Natural killer cell treated with Interleukin-12 subunit alpha and Interleukin-12 subunit beta and Interleukin-15 and Interleukin-18, amount 100 ng/mL, for 72 hours (primary cell): ENCODE measurements at regions not wholly inside any gene's neighbourhood (a gene's known extent, or its start where the extent isn't known, plus 50 kb on each side); places are given as distances from the start of the nearest gene placed in this dataset.

Source experiments
- ATAC-seq, 2 donors: fragments of 150-1000 bp; cut with Tn5 transposase in 1 of 2; sonication (Bioruptor Pico), chemical (Tn5 transposase) in 1 of 2; 2 replicates each; pipeline ENCODE4 v1.10.0; 2021
- DNase-seq: peaks from one replicate; pipeline ENCODE4 v3.0.0; 2022; ENCODE audit warnings: low spot score
- H3K27ac Mint-ChIP-seq, 2 donors: 1 replicate in 1 of 2; 2 replicates in 1 of 2; pipeline ENCODE4 v1.8.0; 2022; ENCODE audit warnings: mixed read lengths in 2 of 2, mild to moderate bottlenecking in 1 of 2, moderate library complexity in 1 of 2
- H3K27me3 Mint-ChIP-seq, 2 donors: 1 replicate in 1 of 2; 2 replicates in 1 of 2; pipeline ENCODE4 v1.8.0; 2022; ENCODE audit warnings: mixed read lengths in 2 of 2
- H3K36me3 Mint-ChIP-seq: one replicate; pipeline ENCODE4 v1.8.0; 2022; ENCODE audit warnings: mixed read lengths
- H3K4me1 Mint-ChIP-seq, 2 donors: 1 replicate in 1 of 2; 2 replicates in 1 of 2; pipeline ENCODE4 v1.8.0; 2022; ENCODE audit warnings: low read depth in 2 of 2, mixed read lengths in 2 of 2, mild to moderate bottlenecking in 1 of 2
- H3K4me3 Mint-ChIP-seq: one replicate; pipeline ENCODE4 v1.8.0; 2022; ENCODE audit warnings: mixed read lengths
- H3K9me3 Mint-ChIP-seq: 2 replicates; pipeline ENCODE4 v1.8.0; 2022; ENCODE audit warnings: mixed read lengths

- peaks cover 6% of the 10 kb centered on the region for H3K36me3 Mint-ChIP-seq
- H3K9me3 Mint-ChIP-seq: peaks cover 21% of the 10 kb centered on the region
- H3K4me1 Mint-ChIP-seq: no peaks in the 10 kb centered on the region
- H3K27me3 Mint-ChIP-seq: no peaks in the 10 kb centered on the region
- H3K4me3 Mint-ChIP-seq: no peak overlapping the region
- H3K27ac Mint-ChIP-seq: no peak overlapping the region
- no peak for DNase-seq
- no peak for ATAC-seq
Observed at GRCh38 chr14:54148251-54148650, 191.6 kb upstream of the BMP4 start.

- Mint-ChIP-seq H3K4me3 (no peak overlapping the region), H3K27ac (no peak overlapping the region), H3K27me3 (no peaks in the 10 kb centered on the region), H3K9me3 (peaks cover 18% of the 10 kb centered on the region), H3K36me3 (peaks cover 6% of the 10 kb centered on the region), H3K4me1 (no peaks in the 10 kb centered on the region)
- no peak for ATAC-seq
- DNase-seq: no peak
Observed at GRCh38 chr14:54152351-54152750, 195.7 kb upstream of the BMP4 start.

- Mint-ChIP-seq H3K4me1 (no peaks in the 10 kb centered on the region), H3K36me3 (no peaks in the 10 kb centered on the region), H3K9me3 (no peaks in the 10 kb centered on the region), H3K27me3 (peaks cover 9 to 28% of the 10 kb centered on the region in 2 donors), H3K4me3 (no peak overlapping the region), H3K27ac (no peak overlapping the region)
- DNase-seq (no peak), ATAC-seq (no peak)
Observed at GRCh38 chr14:54166049-54166950, 209.7 kb upstream of the BMP4 start.

GRCh38 chr14:54168489-54168888 is 211.9 kb upstream of the BMP4 start:
- H3K27ac Mint-ChIP-seq: no peak overlapping the region
- ATAC-seq: no peak
- H3K27me3 Mint-ChIP-seq: peaks cover 10 to 22% of the 10 kb centered on the region in 2 donors

GRCh38 chr14:54169254-54169924 is 212.8 kb upstream of the BMP4 start:
- H3K27ac Mint-ChIP-seq: no peak overlapping the region
- no peaks in the 10 kb centered on the region for H3K4me1 Mint-ChIP-seq
- no peak for ATAC-seq
- no peaks in the 10 kb centered on the region for H3K36me3 Mint-ChIP-seq
- DNase-seq: no peak
- no peak overlapping the region for H3K4me3 Mint-ChIP-seq
- H3K27me3 Mint-ChIP-seq: peaks cover 10 to 13% of the 10 kb centered on the region in 2 donors
- H3K9me3 Mint-ChIP-seq: no peaks in the 10 kb centered on the region

More at GRCh38 chr14:54168489-54168888, 211.9 kb upstream of the BMP4 start:
- DNase-seq: no peak
- no peaks in the 10 kb centered on the region for H3K36me3 Mint-ChIP-seq
- H3K4me1 Mint-ChIP-seq: no peaks in the 10 kb centered on the region
- no peaks in the 10 kb centered on the region for H3K9me3 Mint-ChIP-seq
- no peak overlapping the region for H3K4me3 Mint-ChIP-seq

GRCh38 chr14:54170301-54170700 is 213.7 kb upstream of the BMP4 start:
- Mint-ChIP-seq H3K4me1 (no peaks in the 10 kb centered on the region), H3K27me3 (peaks cover 12 to 15% of the 10 kb centered on the region in 2 donors), H3K36me3 (no peaks in the 10 kb centered on the region), H3K27ac (no peak overlapping the region), H3K9me3 (no peaks in the 10 kb centered on the region), H3K4me3 (no peak overlapping the region)
- ATAC-seq: no peak
- no peak for DNase-seq

GRCh38 chr14:54172114-54172513 is 215.5 kb upstream of the BMP4 start:
- Mint-ChIP-seq H3K9me3 (no peaks in the 10 kb centered on the region), H3K27me3 (peaks cover 15 to 26% of the 10 kb centered on the region in 2 donors), H3K36me3 (no peaks in the 10 kb centered on the region), H3K27ac (no peak overlapping the region), H3K4me1 (no peaks in the 10 kb centered on the region), H3K4me3 (no peak overlapping the region)
- ATAC-seq: no peak
- DNase-seq: no peak

GRCh38 chr14:54172562-54172961 is 215.9 kb upstream of the BMP4 start:
- peaks cover 17 to 31% of the 10 kb centered on the region in 2 donors for H3K27me3 Mint-ChIP-seq
- no peak overlapping the region for H3K27ac Mint-ChIP-seq
- ATAC-seq (no peak), DNase-seq (no peak)
- no peaks in the 10 kb centered on the region for H3K4me1 Mint-ChIP-seq
- no peak overlapping the region for H3K4me3 Mint-ChIP-seq
- H3K36me3 Mint-ChIP-seq: no peaks in the 10 kb centered on the region
- no peaks in the 10 kb centered on the region for H3K9me3 Mint-ChIP-seq

GRCh38 chr14:54173802-54174201 is 217.2 kb upstream of the BMP4 start:
- Mint-ChIP-seq H3K9me3 (no peaks in the 10 kb centered on the region), H3K4me1 (no peaks in the 10 kb centered on the region), H3K27ac (no peak overlapping the region), H3K27me3 (peaks cover 21 to 38% of the 10 kb centered on the region in 2 donors), H3K4me3 (no peak overlapping the region), H3K36me3 (no peaks in the 10 kb centered on the region)
- DNase-seq (no peak), ATAC-seq (no peak)

GRCh38 chr14:54174457-54174856 is 217.8 kb upstream of the BMP4 start:
- H3K4me3 Mint-ChIP-seq: no peak overlapping the region
- DNase-seq (no peak), ATAC-seq (no peak)
- no peak overlapping the region for H3K27ac Mint-ChIP-seq
- no peaks in the 10 kb centered on the region for H3K4me1 Mint-ChIP-seq
- H3K9me3 Mint-ChIP-seq: no peaks in the 10 kb centered on the region
- H3K27me3 Mint-ChIP-seq: peaks cover 20 to 45% of the 10 kb centered on the region in 2 donors
- no peaks in the 10 kb centered on the region for H3K36me3 Mint-ChIP-seq

GRCh38 chr14:54175298-54175942 is 218.8 kb upstream of the BMP4 start:
- Mint-ChIP-seq H3K9me3 (no peaks in the 10 kb centered on the region), H3K27me3 (peaks cover 16 to 47% of the 10 kb centered on the region in 2 donors), H3K27ac (no peak overlapping the region), H3K4me3 (no peak overlapping the region), H3K36me3 (no peaks in the 10 kb centered on the region), H3K4me1 (no peaks in the 10 kb centered on the region)
- DNase-seq (no peak), ATAC-seq (no peak)

- H3K36me3 Mint-ChIP-seq: no peaks in the 10 kb centered on the region
- no peak overlapping the region for H3K27ac Mint-ChIP-seq
- H3K4me3 Mint-ChIP-seq: no peak overlapping the region
- H3K27me3 Mint-ChIP-seq: peaks cover 14 to 46% of the 10 kb centered on the region in 2 donors
- no peak for ATAC-seq
- no peaks in the 10 kb centered on the region for H3K9me3 Mint-ChIP-seq
- DNase-seq: no peak
- H3K4me1 Mint-ChIP-seq: no peaks in the 10 kb centered on the region
Observed at GRCh38 chr14:54177019-54177418, 219.8 kb upstream of the CDKN3 start.

- DNase-seq: no peak
- Mint-ChIP-seq H3K9me3 (no peaks in the 10 kb centered on the region), H3K36me3 (no peaks in the 10 kb centered on the region), H3K27me3 (peaks cover 15 to 49% of the 10 kb centered on the region in 2 donors), H3K4me1 (no peaks in the 10 kb centered on the region), H3K4me3 (no peak overlapping the region), H3K27ac (no peak overlapping the region)
- no peak for ATAC-seq
Observed at GRCh38 chr14:54177641-54178621, 218.9 kb upstream of the CDKN3 start.
